ENCODE measurements at regions not wholly inside any gene's neighbourhood (a gene's known extent, or its start where the extent isn't known, plus 50 kb on each side); places are given as distances from the start of the nearest gene placed in this dataset.

GRCh38 chr18:26617151-26617554, 68.8 kb upstream of the KCTD1 start:
- TF ChIP-seq, protein P1, sequence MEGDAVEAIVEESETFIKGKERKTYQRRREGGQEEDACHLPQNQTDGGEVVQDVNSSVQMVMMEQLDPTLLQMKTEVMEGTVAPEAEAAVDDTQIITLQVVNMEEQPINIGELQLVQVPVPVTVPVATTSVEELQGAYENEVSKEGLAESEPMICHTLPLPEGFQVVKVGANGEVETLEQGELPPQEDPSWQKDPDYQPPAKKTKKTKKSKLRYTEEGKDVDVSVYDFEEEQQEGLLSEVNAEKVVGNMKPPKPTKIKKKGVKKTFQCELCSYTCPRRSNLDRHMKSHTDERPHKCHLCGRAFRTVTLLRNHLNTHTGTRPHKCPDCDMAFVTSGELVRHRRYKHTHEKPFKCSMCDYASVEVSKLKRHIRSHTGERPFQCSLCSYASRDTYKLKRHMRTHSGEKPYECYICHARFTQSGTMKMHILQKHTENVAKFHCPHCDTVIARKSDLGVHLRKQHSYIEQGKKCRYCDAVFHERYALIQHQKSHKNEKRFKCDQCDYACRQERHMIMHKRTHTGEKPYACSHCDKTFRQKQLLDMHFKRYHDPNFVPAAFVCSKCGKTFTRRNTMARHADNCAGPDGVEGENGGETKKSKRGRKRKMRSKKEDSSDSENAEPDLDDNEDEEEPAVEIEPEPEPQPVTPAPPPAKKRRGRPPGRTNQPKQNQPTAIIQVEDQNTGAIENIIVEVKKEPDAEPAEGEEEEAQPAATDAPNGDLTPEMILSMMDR (IDR thresholded peaks at IDR 0.05) = no peak
- no peak for TF ChIP-seq POLR2AphosphoS5 (IDR thresholded peaks at IDR 0.05)

Measured in sigmoid colon (tissue), 4 donors.